ENCODE measurements at regions not wholly inside any gene's neighbourhood (a gene's known extent, or its start where the extent isn't known, plus 50 kb on each side); places are given as distances from the start of the nearest gene placed in this dataset.
A peak's percentile ranks its signal among the peaks of the same experiment; 100 is the strongest.

DNA sequence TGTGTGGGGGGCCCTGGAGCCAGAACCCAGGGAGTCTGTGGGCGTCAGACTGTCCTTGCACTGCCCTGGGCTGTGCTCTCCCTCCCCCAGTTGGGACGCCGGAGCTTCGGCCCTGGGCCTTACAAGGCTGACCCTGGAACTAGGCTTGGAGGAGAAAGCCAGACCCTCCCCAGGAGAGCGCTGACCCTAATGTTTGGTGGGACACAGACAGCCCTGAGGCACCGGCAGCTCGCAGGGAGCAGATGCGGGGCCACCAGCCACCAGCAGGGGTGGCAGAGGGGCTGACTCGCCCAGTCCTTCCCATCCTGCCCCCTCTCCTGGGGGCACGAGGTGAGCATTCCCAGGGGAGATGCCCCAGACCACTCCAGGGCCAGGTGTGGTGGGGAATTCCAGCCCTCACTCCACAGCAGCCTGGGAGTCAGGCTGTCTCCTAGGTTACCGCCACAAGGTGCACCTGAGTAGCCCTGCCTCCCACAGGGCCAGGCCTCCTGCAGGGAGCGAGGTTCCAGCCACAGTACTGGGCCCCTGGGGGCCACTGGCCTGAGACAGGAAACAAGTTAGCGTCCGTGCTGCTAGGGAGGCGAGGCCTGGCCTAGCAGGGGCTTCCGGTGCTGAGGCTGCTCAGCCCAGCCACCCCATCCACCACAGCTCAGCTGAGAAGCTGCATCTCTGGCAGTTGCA lies 134.6 kb downstream of the OLFM1 start:
- peaks cover 7% of the 10 kb centered on the region for H3K27me3 Mint-ChIP-seq (ENCODE audit: insufficient read depth, low read depth)
- no peaks in the 10 kb centered on the region for H3K9me3 Mint-ChIP-seq
- Histone ChIP-seq H3K4me1 (peaks cover 46% of the 10 kb centered on the region), H3K9me3 (ENCODE audit: low read depth) (no peaks in the 10 kb centered on the region), H3K36me3 (no peaks in the 10 kb centered on the region), H3K4me2 (peak overlapping the region; percentile 8), H3K27ac (no peak overlapping the region), H3K4me3 (no peak overlapping the region), H2AFZ (replicated peaks) (no peak overlapping the region), H3K27me3 (no peaks in the 10 kb centered on the region), H4K20me1 (ENCODE audit: low read depth) (no peaks in the 10 kb centered on the region), H3F3A (ENCODE audit: low read depth) (peaks cover 25% of the 10 kb centered on the region), H3K9ac (no peak overlapping the region), H3K79me2 (ENCODE audit: low read depth) (no peaks in the 10 kb centered on the region)
- TF ChIP-seq EZH2phosphoT487 (IDR thresholded peaks at IDR 0.05) (no peak), EZH2 (IDR thresholded peaks at IDR 0.05) (no peak)
- TF ChIP-seq, protein P1, sequence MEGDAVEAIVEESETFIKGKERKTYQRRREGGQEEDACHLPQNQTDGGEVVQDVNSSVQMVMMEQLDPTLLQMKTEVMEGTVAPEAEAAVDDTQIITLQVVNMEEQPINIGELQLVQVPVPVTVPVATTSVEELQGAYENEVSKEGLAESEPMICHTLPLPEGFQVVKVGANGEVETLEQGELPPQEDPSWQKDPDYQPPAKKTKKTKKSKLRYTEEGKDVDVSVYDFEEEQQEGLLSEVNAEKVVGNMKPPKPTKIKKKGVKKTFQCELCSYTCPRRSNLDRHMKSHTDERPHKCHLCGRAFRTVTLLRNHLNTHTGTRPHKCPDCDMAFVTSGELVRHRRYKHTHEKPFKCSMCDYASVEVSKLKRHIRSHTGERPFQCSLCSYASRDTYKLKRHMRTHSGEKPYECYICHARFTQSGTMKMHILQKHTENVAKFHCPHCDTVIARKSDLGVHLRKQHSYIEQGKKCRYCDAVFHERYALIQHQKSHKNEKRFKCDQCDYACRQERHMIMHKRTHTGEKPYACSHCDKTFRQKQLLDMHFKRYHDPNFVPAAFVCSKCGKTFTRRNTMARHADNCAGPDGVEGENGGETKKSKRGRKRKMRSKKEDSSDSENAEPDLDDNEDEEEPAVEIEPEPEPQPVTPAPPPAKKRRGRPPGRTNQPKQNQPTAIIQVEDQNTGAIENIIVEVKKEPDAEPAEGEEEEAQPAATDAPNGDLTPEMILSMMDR (IDR thresholded peaks at IDR 0.05): peak; percentile 32
- H3K4me3 Mint-ChIP-seq: no peak overlapping the region
- peak; percentile 36 for DNase-seq (ENCODE audit: low spot score)
- H3K36me3 Mint-ChIP-seq: no peaks in the 10 kb centered on the region
- peaks cover 35% of the 10 kb centered on the region for H3K4me1 Mint-ChIP-seq
- no peak overlapping the region for H3K27ac Mint-ChIP-seq

DNA sequence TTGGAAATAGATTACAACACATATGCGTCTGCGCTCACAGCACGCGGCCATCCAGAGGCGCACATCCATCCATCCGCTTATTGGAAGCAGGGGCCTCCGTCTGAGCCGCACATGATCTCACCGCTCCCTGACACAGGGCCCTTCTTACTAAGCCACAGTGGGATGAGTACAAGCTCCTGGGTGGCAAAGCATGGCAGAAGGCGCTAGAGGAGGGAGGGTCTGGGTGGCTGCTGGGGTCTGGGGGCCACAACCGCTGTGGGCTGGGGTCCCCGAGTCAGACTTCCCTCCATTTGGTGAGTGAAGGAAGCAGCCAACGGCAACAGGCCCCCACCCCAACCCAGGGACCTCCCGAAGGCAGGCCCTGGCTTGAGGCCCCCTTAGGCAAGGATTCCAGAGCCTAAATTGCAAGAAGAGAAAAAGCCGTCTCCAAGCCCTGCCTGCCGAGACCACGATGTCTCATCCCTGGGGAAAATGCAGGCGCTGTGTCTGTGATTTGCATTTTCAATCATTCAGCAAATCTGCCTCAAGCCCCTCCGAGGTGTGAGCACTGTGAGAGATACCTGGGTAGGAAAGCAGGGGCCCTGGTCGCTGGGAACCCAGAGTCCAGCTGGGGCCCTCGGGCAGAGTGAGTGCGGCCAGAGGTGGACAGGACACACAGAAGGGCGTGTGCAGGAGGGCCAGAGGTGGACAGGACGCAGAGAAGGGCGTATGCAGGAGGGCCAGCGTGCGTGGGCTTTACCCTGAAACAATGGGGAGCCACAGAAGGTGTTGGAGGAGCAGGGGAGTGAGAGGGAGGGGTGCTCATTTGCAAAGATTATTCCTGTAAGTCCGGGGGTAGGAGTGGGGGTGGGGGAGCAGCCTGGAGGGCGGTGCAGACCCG lies 135.7 kb downstream of the OLFM1 start:
- Histone ChIP-seq H3K4me2 (peak overlapping the region; percentile 1), H2AFZ (replicated peaks) (no peak overlapping the region), H3K79me2 (ENCODE audit: low read depth) (no peaks in the 10 kb centered on the region), H3K9ac (no peak overlapping the region), H3K27me3 (no peaks in the 10 kb centered on the region), H3K27ac (no peak overlapping the region), H3K36me3 (no peaks in the 10 kb centered on the region), H3K4me3 (no peak overlapping the region), H4K20me1 (ENCODE audit: low read depth) (no peaks in the 10 kb centered on the region), H3K4me1 (peaks cover 38% of the 10 kb centered on the region), H3F3A (ENCODE audit: low read depth) (peaks cover 24% of the 10 kb centered on the region), H3K9me3 (ENCODE audit: low read depth) (no peaks in the 10 kb centered on the region)
- H3K27ac Mint-ChIP-seq: peak overlapping the region; percentile 82
- DNase-seq (ENCODE audit: low spot score): no peak
- peak overlapping the region; percentile 36 for H3K4me3 Mint-ChIP-seq
- peaks cover 8% of the 10 kb centered on the region for H3K27me3 Mint-ChIP-seq (ENCODE audit: insufficient read depth, low read depth)
- TF ChIP-seq EZH2 (IDR thresholded peaks at IDR 0.05) (no peak), EZH2phosphoT487 (IDR thresholded peaks at IDR 0.05) (no peak)
- TF ChIP-seq, protein P1 (IDR thresholded peaks at IDR 0.05): no peak
- peaks cover 24% of the 10 kb centered on the region for H3K4me1 Mint-ChIP-seq
- no peaks in the 10 kb centered on the region for H3K36me3 Mint-ChIP-seq
- no peaks in the 10 kb centered on the region for H3K9me3 Mint-ChIP-seq

DNA sequence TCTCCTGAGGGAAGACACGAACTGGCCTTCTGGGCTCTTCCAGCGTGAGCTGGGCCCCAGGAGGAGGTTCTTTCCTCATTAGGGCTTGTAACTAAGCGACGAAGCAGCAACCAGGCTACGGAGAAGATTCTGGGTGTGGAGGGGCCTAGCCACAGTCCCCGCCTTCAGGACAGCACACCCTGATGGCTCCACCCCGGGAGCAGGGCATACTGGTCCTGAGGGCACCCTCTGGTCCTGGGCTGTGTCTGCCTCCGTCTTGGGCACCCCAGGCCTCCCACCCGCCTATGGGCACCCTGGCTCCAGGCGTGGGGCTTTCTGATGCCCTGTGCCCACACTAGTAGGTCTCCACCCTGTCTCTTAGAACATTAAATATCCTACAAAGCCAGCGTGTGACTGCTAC lies 136.4 kb downstream of the OLFM1 start:
- no peak overlapping the region for H3K4me3 ChIP-seq
- H3K79me2 ChIP-seq (ENCODE audit: low read depth): no peaks in the 10 kb centered on the region
- Mint-ChIP-seq H3K27me3 (ENCODE audit: insufficient read depth, low read depth) (peaks cover 8% of the 10 kb centered on the region), H3K9me3 (no peaks in the 10 kb centered on the region), H3K36me3 (no peaks in the 10 kb centered on the region), H3K4me1 (peaks cover 21% of the 10 kb centered on the region), H3K4me3 (no peak overlapping the region), H3K27ac (peak overlapping the region; percentile 82)
- TF ChIP-seq EZH2 (IDR thresholded peaks at IDR 0.05) (no peak), EZH2phosphoT487 (IDR thresholded peaks at IDR 0.05) (no peak)
- TF ChIP-seq, protein P1 (IDR thresholded peaks at IDR 0.05): no peak
- DNase-seq (ENCODE audit: low spot score): no peak
- no peak overlapping the region for H3K9ac ChIP-seq
- H3F3A ChIP-seq (ENCODE audit: low read depth): peaks cover 21% of the 10 kb centered on the region
- H3K36me3 ChIP-seq: no peaks in the 10 kb centered on the region
- H2AFZ ChIP-seq (replicated peaks): no peak overlapping the region
- no peaks in the 10 kb centered on the region for H4K20me1 ChIP-seq (ENCODE audit: low read depth)
- H3K4me2 ChIP-seq: no peak overlapping the region
- H3K4me1 ChIP-seq: peaks cover 31% of the 10 kb centered on the region
- H3K27me3 ChIP-seq: no peaks in the 10 kb centered on the region
- no peak overlapping the region for H3K27ac ChIP-seq
- no peaks in the 10 kb centered on the region for H3K9me3 ChIP-seq (ENCODE audit: low read depth)
